Upper lobe of right lung (tissue), 1 donor: ENCODE measurements at regions not wholly inside any gene's neighbourhood (a gene's known extent, or its start where the extent isn't known, plus 50 kb on each side); places are given as distances from the start of the nearest gene placed in this dataset.

Experiments used
- ATAC-seq: fragments of 200-7000 bp; cut with Tn5 transposase; one replicate; pipeline ENCODE4 v1.9.1; 2020; ENCODE audit warnings: mild to moderate bottlenecking, moderate library complexity
- DNase-seq: peaks from one replicate; pipeline ENCODE4 v3.0.0-alpha.2; 2020
- H3K27ac ChIP-seq: fragments of 200-600 bp; one replicate; pipeline ENCODE4 v1.8.0; 2022
- H3K27me3 ChIP-seq: fragments of 200-600 bp; one replicate; pipeline ENCODE4 v1.8.0; 2022; ENCODE audit warnings: mild to moderate bottlenecking
- H3K36me3 ChIP-seq: fragments of 200-600 bp; one replicate; pipeline ENCODE4 v1.8.0; 2022
- H3K4me1 ChIP-seq: fragments of 200-600 bp; one replicate; pipeline ENCODE4 v1.8.0; 2022
- H3K4me3 ChIP-seq: fragments of 200-600 bp; one replicate; pipeline ENCODE4 v1.8.0; 2022; ENCODE audit warnings: mild to moderate bottlenecking
- H3K9me3 ChIP-seq: fragments of 200-600 bp; one replicate; pipeline ENCODE4 v1.8.0; 2022
- CTCF ChIP-seq: fragments of 200-600 bp; IDR thresholded peaks from one replicate; pipeline ENCODE4 v1.8.0; 2022; ENCODE audit warnings: antibody characterized with exemption
- intact Hi-C: fragments of 100-400 bp; cut with DNase I; formaldehyde crosslinking; loops from one replicate; pipeline ENCODE4 v1.11.0; 2022
- donor health status: DM: no; HTN: yes; CAD: no; lungs with severe emphysema.

DNA sequence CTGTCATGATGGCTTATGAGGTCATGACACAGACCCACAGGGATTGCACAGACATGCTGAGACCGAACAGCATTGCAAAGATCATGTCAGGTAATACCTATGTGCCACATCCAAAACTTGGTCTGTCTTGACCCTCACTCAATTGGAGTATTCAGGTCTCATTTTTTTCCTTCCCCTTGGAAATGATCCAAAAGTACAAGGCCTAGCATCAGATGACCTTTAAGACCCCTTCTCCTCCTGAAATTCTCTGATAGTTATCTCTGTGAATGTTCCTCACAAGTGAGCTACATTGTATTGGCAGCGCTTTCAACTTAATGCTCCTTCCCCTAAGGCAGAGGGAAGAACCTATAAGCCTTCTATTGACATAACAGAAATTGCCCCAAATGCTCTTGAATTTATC lies 507.4 kb upstream of the JARID2 start:
- intact Hi-C loops: no loop called here
- DNase-seq (no peak), ATAC-seq (no peak)
- TF ChIP-seq CTCF: no peak
- Histone ChIP-seq H3K27me3 (no peaks in the 10 kb centered on the region), H3K4me1 (peaks cover 21% of the 10 kb centered on the region), H3K9me3 (no peaks in the 10 kb centered on the region), H3K36me3 (no peaks in the 10 kb centered on the region), H3K4me3 (no peak overlapping the region), H3K27ac (no peak overlapping the region)

- ATAC-seq (no peak), DNase-seq (no peak)
- Histone ChIP-seq H3K27ac (no peak overlapping the region), H3K4me3 (no peak overlapping the region), H3K36me3 (no peaks in the 10 kb centered on the region), H3K9me3 (no peaks in the 10 kb centered on the region), H3K27me3 (no peaks in the 10 kb centered on the region), H3K4me1 (peaks cover 17% of the 10 kb centered on the region)
- intact Hi-C loops: no loop called here
- TF ChIP-seq CTCF: no peak
These were observed 506.9 kb upstream of the JARID2 start for GRCh38 chr6:14738933-14739332.

GRCh38 chr6:14739827-14740226 lies 506.0 kb upstream of the JARID2 start:
- intact Hi-C loops: no loop called here
- no peaks in the 10 kb centered on the region for H3K9me3 ChIP-seq
- no peak overlapping the region for H3K27ac ChIP-seq
- H3K36me3 ChIP-seq: no peaks in the 10 kb centered on the region
- DNase-seq: no peak
- ATAC-seq: no peak
- TF ChIP-seq CTCF: no peak
- no peaks in the 10 kb centered on the region for H3K27me3 ChIP-seq
- H3K4me1 ChIP-seq: peaks cover 11% of the 10 kb centered on the region
- H3K4me3 ChIP-seq: no peak overlapping the region

DNA sequence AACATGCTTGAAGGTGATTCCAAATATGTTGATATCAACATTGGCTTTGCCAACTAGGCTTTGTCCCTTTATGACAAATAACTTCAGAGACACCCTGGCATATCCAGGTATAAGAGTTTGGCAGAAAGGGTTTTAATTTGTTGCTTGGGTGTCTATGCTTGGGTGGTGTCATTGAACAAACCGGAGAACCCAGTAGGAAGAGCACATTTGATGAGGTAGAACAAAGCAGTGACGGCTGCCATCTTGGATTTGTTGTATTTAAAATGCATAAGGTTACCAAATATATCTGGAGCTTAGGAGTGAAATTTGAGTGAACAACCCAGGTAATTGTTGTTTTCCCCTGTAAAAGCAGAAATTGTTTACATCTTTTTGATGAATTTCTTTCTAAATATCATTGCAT lies 503.7 kb upstream of the JARID2 start:
- no peak for TF ChIP-seq CTCF
- ATAC-seq: no peak
- Histone ChIP-seq H3K27me3 (no peaks in the 10 kb centered on the region), H3K27ac (no peak overlapping the region), H3K9me3 (no peaks in the 10 kb centered on the region), H3K4me3 (no peak overlapping the region), H3K36me3 (no peaks in the 10 kb centered on the region), H3K4me1 (peaks cover 5% of the 10 kb centered on the region)
- intact Hi-C loops: no loop called here
- DNase-seq: no peak

- no peaks in the 10 kb centered on the region for H3K36me3 ChIP-seq
- H3K4me3 ChIP-seq: no peak overlapping the region
- no peak overlapping the region for H3K27ac ChIP-seq
- H3K9me3 ChIP-seq: no peaks in the 10 kb centered on the region
- TF ChIP-seq CTCF: no peak
- DNase-seq (no peak), ATAC-seq (no peak)
- no peaks in the 10 kb centered on the region for H3K27me3 ChIP-seq
- intact Hi-C loops: no loop called here
- peaks cover 5% of the 10 kb centered on the region for H3K4me1 ChIP-seq
These were observed 503.2 kb upstream of the JARID2 start for GRCh38 chr6:14742680-14743079.

DNA sequence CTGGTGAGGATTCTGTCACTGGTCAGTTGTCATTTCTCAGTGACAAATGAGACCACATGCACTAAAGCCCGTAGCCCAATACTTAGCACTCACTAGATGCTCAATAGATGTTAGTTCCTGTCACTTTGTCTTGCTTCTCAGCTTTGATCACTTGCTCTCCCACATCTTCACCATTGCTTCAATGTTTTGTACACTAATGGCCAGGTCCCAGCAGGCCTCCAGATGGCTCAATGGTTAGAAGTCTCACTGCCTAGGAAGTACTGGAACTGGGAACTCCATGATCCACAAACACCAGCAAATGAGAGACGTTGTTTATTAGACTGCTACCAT lies 502.8 kb upstream of the JARID2 start:
- Histone ChIP-seq H3K9me3 (no peaks in the 10 kb centered on the region), H3K36me3 (no peaks in the 10 kb centered on the region), H3K27me3 (no peaks in the 10 kb centered on the region), H3K27ac (no peak overlapping the region), H3K4me3 (no peak overlapping the region), H3K4me1 (peaks cover 5% of the 10 kb centered on the region)
- ATAC-seq (no peak), DNase-seq (no peak)
- intact Hi-C loops: no loop called here
- no peak for TF ChIP-seq CTCF
